Ishikawa (cell line): ENCODE measurements at regions not wholly inside any gene's neighbourhood (a gene's known extent, or its start where the extent isn't known, plus 50 kb on each side); places are given as distances from the start of the nearest gene placed in this dataset.

ENCODE experiments used
- CREB1 ChIP-seq: IDR thresholded peaks from 2 replicates; pipeline ENCODE4 v1.6.1; 2012; ENCODE audit warnings: low read depth
- MAX ChIP-seq: IDR thresholded peaks from 2 replicates; pipeline ENCODE4 v1.6.1; 2012
- TAF1 ChIP-seq: IDR thresholded peaks from 2 replicates; pipeline ENCODE4 v1.6.1; 2012; ENCODE audit warnings: low read depth, mild to moderate bottlenecking

GRCh38 chr5:143498821-143499220, 95.3 kb upstream of the NR3C1 start:
- no peak for TF ChIP-seq TAF1
- TF ChIP-seq MAX, result no peak
- no peak for TF ChIP-seq CREB1
